Esophagus squamous epithelium (tissue), 4 donors: ENCODE measurements at regions not wholly inside any gene's neighbourhood (a gene's known extent, or its start where the extent isn't known, plus 50 kb on each side); places are given as distances from the start of the nearest gene placed in this dataset.

ENCODE experiments used
- CTCF ChIP-seq, 6 experiments: fragments of 450-650 bp in 4 of 6; fragments of 200-600 bp in 2 of 6; sonication (generic) in 2 of 6; IDR thresholded peaks; one replicate each; pipeline ENCODE4 v1.5.1; 2016 to 2019; ENCODE audit warnings: antibody characterized with exemption in 6 of 6, mild to moderate bottlenecking in 4 of 6, moderate library complexity in 4 of 6
- POLR2A ChIP-seq, 4 donors: fragments of 450-650 bp; IDR thresholded peaks; one replicate each; pipeline ENCODE4 v1.6.1; 2017; ENCODE audit warnings: antibody characterized with exemption in 4 of 4, mild to moderate bottlenecking in 4 of 4, moderate library complexity in 3 of 4

GRCh38 chr6:145022199-145022796 lies 713.0 kb downstream of the EPM2A start:
- TF ChIP-seq CTCF (IDR thresholded peaks at IDR 0.05) (no peak), POLR2A (IDR thresholded peaks at IDR 0.05) (no peak)
